ENCODE measurements at regions not wholly inside any gene's neighbourhood (a gene's known extent, or its start where the extent isn't known, plus 50 kb on each side); places are given as distances from the start of the nearest gene placed in this dataset.

- no peak for DNase-seq (ENCODE audit: insufficient read length)
- TF ChIP-seq TAF1 (IDR thresholded peaks at IDR 0.05; ENCODE audit: borderline replicate concordance, low read depth, low read length) = no peak
- TF ChIP-seq POLR2AphosphoS5 (IDR thresholded peaks at IDR 0.05; ENCODE audit: low read depth, low read length) = no peak
- no peak for TF ChIP-seq POLR2A (IDR thresholded peaks at IDR 0.05; ENCODE audit: low read depth, low read length)
- no peak for FAIRE-seq
Measured at GRCh38 chr5:98433022-98433421, 340.4 kb upstream of the RGMB start.

DNA sequence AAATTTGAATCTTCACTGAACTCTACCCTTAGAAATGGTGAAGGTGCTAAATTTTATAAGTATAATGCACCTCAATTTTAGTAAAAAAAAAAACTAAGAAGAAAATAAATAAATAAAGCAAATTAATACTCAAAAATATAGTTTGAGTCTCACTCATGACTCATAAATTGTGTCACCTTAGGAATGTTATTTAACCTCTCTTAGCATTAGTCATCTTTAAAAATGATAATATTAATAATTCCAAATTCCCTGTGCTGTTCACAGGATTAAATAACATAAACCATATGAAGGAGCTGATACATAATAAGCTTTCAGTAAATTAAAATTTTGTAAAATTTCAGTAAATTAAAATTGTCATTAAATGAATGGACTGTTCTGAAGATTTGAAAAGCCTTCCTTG, 339.8 kb upstream of the RGMB start:
- TF ChIP-seq POLR2AphosphoS5 (IDR thresholded peaks at IDR 0.05; ENCODE audit: low read depth, low read length) = no peak
- TF ChIP-seq POLR2A (IDR thresholded peaks at IDR 0.05; ENCODE audit: low read depth, low read length) = no peak
- no peak for DNase-seq (ENCODE audit: insufficient read length)
- FAIRE-seq = no peak

DNA sequence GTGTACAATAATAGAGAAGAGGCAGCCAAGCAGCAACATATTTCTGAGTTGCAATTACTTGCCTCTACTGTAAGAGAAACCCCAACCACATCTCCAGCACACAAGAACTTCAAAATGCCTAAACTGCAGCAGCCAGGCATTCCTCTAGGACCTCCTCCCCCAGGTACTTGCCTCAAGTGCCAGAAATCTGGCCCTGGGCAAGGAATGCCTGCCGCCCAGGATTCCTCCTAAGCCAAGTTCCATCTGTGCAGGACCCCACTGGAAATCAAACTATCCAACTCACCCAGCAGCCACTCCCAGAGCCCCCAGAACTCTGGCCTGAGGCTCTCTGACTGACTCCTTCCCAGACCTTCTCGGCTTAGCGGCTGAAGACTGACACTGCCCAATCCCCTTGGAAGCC, 336.8 kb upstream of the RGMB start:
- TF ChIP-seq POLR2AphosphoS5 (IDR thresholded peaks at IDR 0.05; ENCODE audit: low read depth, low read length) = no peak
- no peak for TF ChIP-seq TAF1 (IDR thresholded peaks at IDR 0.05; ENCODE audit: borderline replicate concordance, low read depth, low read length)
- no peak for TF ChIP-seq POLR2A (IDR thresholded peaks at IDR 0.05; ENCODE audit: low read depth, low read length)
- DNase-seq (ENCODE audit: insufficient read length) (no peak), FAIRE-seq (no peak)

- DNase-seq (ENCODE audit: insufficient read length) (no peak), FAIRE-seq (no peak)
- TF ChIP-seq POLR2AphosphoS5 (IDR thresholded peaks at IDR 0.05; ENCODE audit: low read depth, low read length) = no peak
- TF ChIP-seq POLR2A (IDR thresholded peaks at IDR 0.05; ENCODE audit: low read depth, low read length) = no peak
- TF ChIP-seq TAF1 (IDR thresholded peaks at IDR 0.05; ENCODE audit: borderline replicate concordance, low read depth, low read length) = no peak
Measured at GRCh38 chr5:98442448-98442847, 331.0 kb upstream of the RGMB start.

GRCh38 chr5:98443881-98444280, 329.6 kb upstream of the RGMB start:
- TF ChIP-seq TAF1 (IDR thresholded peaks at IDR 0.05; ENCODE audit: borderline replicate concordance, low read depth, low read length) (no peak), POLR2AphosphoS5 (IDR thresholded peaks at IDR 0.05; ENCODE audit: low read depth, low read length) (no peak), POLR2A (IDR thresholded peaks at IDR 0.05; ENCODE audit: low read depth, low read length) (no peak)
- no peak for DNase-seq (ENCODE audit: insufficient read length)
- no peak for FAIRE-seq

GRCh38 chr5:98453296-98453695, 320.2 kb upstream of the RGMB start:
- TF ChIP-seq TAF1 (IDR thresholded peaks at IDR 0.05; ENCODE audit: borderline replicate concordance, low read depth, low read length) (no peak), POLR2A (IDR thresholded peaks at IDR 0.05; ENCODE audit: low read depth, low read length) (no peak), POLR2AphosphoS5 (IDR thresholded peaks at IDR 0.05; ENCODE audit: low read depth, low read length) (no peak)
- DNase-seq (ENCODE audit: insufficient read length) (no peak), FAIRE-seq (no peak)

DNA sequence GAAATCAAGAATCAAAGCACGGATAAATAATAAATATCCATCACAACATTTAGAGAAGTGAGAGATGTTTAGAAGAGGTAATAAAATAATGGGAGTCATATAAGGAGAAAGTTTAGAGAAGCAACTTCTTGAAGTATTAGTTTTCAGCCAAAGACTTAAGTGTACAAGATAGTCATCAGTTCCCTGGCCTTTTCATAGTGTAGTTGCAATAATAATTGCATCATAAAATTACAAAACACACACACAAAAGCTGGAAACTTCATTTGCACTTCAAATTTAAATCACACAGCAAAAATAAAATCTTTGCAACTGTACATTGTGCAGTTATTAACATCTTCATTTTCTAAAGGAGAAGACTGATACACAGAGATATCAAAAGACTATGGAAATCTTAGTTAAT, 319.1 kb upstream of the RGMB start:
- DNase-seq (ENCODE audit: insufficient read length) (no peak), FAIRE-seq (no peak)
- no peak for TF ChIP-seq TAF1 (IDR thresholded peaks at IDR 0.05; ENCODE audit: borderline replicate concordance, low read depth, low read length)
- TF ChIP-seq POLR2A (IDR thresholded peaks at IDR 0.05; ENCODE audit: low read depth, low read length) = no peak
- no peak for TF ChIP-seq POLR2AphosphoS5 (IDR thresholded peaks at IDR 0.05; ENCODE audit: low read depth, low read length)

- TF ChIP-seq POLR2A (IDR thresholded peaks at IDR 0.05; ENCODE audit: low read depth, low read length) (no peak), POLR2AphosphoS5 (IDR thresholded peaks at IDR 0.05; ENCODE audit: low read depth, low read length) (no peak)
- DNase-seq (ENCODE audit: insufficient read length) (no peak), FAIRE-seq (no peak)
Measured at GRCh38 chr5:98454904-98455303, 318.6 kb upstream of the RGMB start.

DNA sequence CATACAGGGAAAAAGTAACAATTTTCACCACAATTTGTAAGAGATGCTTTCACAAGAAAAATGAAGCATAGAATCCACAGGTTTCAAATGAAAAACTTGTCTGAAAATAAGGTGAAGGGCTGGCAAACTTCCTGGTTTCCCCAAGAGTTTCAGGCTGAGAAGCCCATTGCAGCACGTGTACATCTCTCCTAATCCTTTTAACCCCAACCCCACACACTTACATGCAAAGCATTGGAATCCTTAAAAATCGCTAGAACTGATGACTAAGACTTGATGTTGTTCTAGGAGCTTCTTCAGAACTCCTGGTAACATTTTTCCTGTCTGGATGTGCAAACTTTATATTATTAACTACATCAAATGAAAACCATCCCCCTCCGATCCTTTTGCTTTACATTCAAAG, 317.8 kb upstream of the RGMB start:
- TF ChIP-seq POLR2AphosphoS5 (IDR thresholded peaks at IDR 0.05; ENCODE audit: low read depth, low read length) = no peak
- no peak for TF ChIP-seq POLR2A (IDR thresholded peaks at IDR 0.05; ENCODE audit: low read depth, low read length)
- TF ChIP-seq TAF1 (IDR thresholded peaks at IDR 0.05; ENCODE audit: borderline replicate concordance, low read depth, low read length) = no peak
- FAIRE-seq (no peak), DNase-seq (ENCODE audit: insufficient read length) (no peak)

GRCh38 chr5:98458004-98458403, 315.5 kb upstream of the RGMB start:
- no peak for TF ChIP-seq TAF1 (IDR thresholded peaks at IDR 0.05; ENCODE audit: borderline replicate concordance, low read depth, low read length)
- no peak for TF ChIP-seq POLR2A (IDR thresholded peaks at IDR 0.05; ENCODE audit: low read depth, low read length)
- TF ChIP-seq POLR2AphosphoS5 (IDR thresholded peaks at IDR 0.05; ENCODE audit: low read depth, low read length) = no peak
- no peak for DNase-seq (ENCODE audit: insufficient read length)
- no peak for FAIRE-seq

DNA sequence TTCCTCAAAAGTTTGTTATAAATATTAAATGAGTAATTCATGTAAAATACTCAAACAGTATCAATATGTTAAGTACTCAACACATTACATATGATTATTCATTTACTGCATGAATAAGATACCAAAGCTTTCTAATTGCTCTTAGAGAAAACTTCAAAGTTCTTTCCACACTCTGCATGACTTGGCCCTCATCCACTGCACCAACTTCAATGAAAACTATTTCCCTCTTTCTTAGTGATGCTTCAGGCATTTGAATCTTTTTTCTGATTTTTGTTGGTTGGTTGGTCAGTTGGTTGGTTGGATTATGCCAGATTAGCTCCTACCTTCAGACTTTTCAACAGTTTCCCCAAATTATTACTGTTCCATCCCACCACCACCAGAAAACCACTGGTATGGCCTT, 314.7 kb upstream of the RGMB start:
- TF ChIP-seq POLR2AphosphoS5 (IDR thresholded peaks at IDR 0.05; ENCODE audit: low read depth, low read length) (no peak), POLR2A (IDR thresholded peaks at IDR 0.05; ENCODE audit: low read depth, low read length) (no peak), TAF1 (IDR thresholded peaks at IDR 0.05; ENCODE audit: borderline replicate concordance, low read depth, low read length) (no peak)
- DNase-seq (ENCODE audit: insufficient read length) (no peak), FAIRE-seq (no peak)

DNA sequence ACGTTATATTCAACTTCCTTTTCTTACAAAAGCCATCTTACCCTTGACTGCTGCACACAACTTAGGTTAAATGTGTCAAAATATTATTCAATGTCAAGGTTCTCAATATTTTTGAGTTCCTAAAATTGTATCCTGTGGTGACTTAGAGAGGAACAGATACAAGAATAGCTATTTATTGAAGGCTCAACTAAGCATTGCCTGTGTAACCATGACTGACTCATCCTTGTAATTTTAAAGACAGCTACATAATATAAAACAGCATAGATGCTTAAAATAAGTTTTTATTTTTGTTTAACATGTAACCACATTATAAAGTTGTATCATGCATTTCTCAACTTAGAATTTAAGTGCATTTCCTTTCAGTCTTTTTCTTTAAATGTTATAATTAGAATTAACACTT, 312.9 kb upstream of the RGMB start:
- FAIRE-seq (no peak), DNase-seq (ENCODE audit: insufficient read length) (no peak)
- TF ChIP-seq TAF1 (IDR thresholded peaks at IDR 0.05; ENCODE audit: borderline replicate concordance, low read depth, low read length) (no peak), POLR2A (IDR thresholded peaks at IDR 0.05; ENCODE audit: low read depth, low read length) (no peak), POLR2AphosphoS5 (IDR thresholded peaks at IDR 0.05; ENCODE audit: low read depth, low read length) (no peak)

- no peak for DNase-seq (ENCODE audit: insufficient read length)
- FAIRE-seq = no peak
- TF ChIP-seq POLR2AphosphoS5 (IDR thresholded peaks at IDR 0.05; ENCODE audit: low read depth, low read length) (no peak), TAF1 (IDR thresholded peaks at IDR 0.05; ENCODE audit: borderline replicate concordance, low read depth, low read length) (no peak), POLR2A (IDR thresholded peaks at IDR 0.05; ENCODE audit: low read depth, low read length) (no peak)
Measured at GRCh38 chr5:98461485-98461884, 312.0 kb upstream of the RGMB start.

All from GM12892 (cell line).